ENCODE measurements at regions not wholly inside any gene's neighbourhood (a gene's known extent, or its start where the extent isn't known, plus 50 kb on each side); places are given as distances from the start of the nearest gene placed in this dataset.

GRCh38 chr1:30262158-30262557 lies 461.2 kb downstream of the MATN1 start:
- TF ChIP-seq, protein P1, sequence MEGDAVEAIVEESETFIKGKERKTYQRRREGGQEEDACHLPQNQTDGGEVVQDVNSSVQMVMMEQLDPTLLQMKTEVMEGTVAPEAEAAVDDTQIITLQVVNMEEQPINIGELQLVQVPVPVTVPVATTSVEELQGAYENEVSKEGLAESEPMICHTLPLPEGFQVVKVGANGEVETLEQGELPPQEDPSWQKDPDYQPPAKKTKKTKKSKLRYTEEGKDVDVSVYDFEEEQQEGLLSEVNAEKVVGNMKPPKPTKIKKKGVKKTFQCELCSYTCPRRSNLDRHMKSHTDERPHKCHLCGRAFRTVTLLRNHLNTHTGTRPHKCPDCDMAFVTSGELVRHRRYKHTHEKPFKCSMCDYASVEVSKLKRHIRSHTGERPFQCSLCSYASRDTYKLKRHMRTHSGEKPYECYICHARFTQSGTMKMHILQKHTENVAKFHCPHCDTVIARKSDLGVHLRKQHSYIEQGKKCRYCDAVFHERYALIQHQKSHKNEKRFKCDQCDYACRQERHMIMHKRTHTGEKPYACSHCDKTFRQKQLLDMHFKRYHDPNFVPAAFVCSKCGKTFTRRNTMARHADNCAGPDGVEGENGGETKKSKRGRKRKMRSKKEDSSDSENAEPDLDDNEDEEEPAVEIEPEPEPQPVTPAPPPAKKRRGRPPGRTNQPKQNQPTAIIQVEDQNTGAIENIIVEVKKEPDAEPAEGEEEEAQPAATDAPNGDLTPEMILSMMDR (IDR thresholded peaks at IDR 0.05), result no peak
- no peak for TF ChIP-seq POLR2A (IDR thresholded peaks at IDR 0.05)
